GM12878 (cell line): ENCODE measurements at regions not wholly inside any gene's neighbourhood (a gene's known extent, or its start where the extent isn't known, plus 50 kb on each side); places are given as distances from the start of the nearest gene placed in this dataset.

Experiments
- ATAC-seq: fragments of 200-7000 bp; cut with Tn5 transposase; 3 replicates; pipeline ENCODE4 v1.9.1; 2020; ENCODE audit warnings: mild to moderate bottlenecking, moderate library complexity
- BruUV-seq: library from RNA; stranded (reverse); fragments of 400-500 nt; replicated peaks from 2 replicates; lab custom pipeline; 2021; lab: Mats Ljungman, UMichigan
- CTCF ChIA-PET: fragments of 300-600 bp; sonication (Branson Sonifier 250); formaldehyde crosslinking; extraction: SDS; loops from one replicate; lab custom pipeline; 2021; ENCODE audit warnings: inconsistent platforms; lab: Yijun Ruan, JAX
- POLR2A ChIA-PET: fragments of 350-600 bp; formaldehyde crosslinking; extraction: SDS; loops from one replicate; lab custom pipeline; 2021; ENCODE audit warnings: inconsistent platforms; lab: Charles Lee
- RAD21 ChIA-PET: fragments of 300-600 bp; sonication (Branson Sonifier 250); formaldehyde crosslinking; loops from one replicate; lab custom pipeline; 2023; ENCODE audit warnings: antibody characterized with exemption; ENCODE audit not compliant: unreplicated experiment; lab: Charles Lee
- SMC1A ChIA-PET: fragments of 300-600 bp; sonication (Branson Sonifier 250); formaldehyde crosslinking; loops from one replicate; lab custom pipeline; 2023; ENCODE audit not compliant: unreplicated experiment, uncharacterized antibody; lab: Charles Lee
- DNase-seq: peaks from one replicate; pipeline ENCODE4 v3.0.0-alpha.2; 2011; ENCODE audit warnings: low read depth, low spot score
- FAIRE-seq: peaks from 3 replicates; lab custom pipeline; 2011; peaks lifted over from hg19 to GRCh38; lab: Jason Lieb, UNC
- H2AFZ ChIP-seq: 2 replicates; pipeline ENCODE4 v1.6.0; 2011; ENCODE audit warnings: low read depth, low read length, control low read depth; ENCODE audit not compliant: control insufficient read depth
- H3K27ac ChIP-seq: 2 replicates; pipeline ENCODE4 v1.5.1; 2011; ENCODE audit warnings: control low read depth; ENCODE audit not compliant: control insufficient read depth, insufficient read depth
- H3K27me3 ChIP-seq, 2 experiments: replicated peaks in 1 of 2; 2 replicates each; pipeline versions ENCODE4 v1.6.0 to v1.6.1; 2011; ENCODE audit warnings: low read length in 1 of 2; ENCODE audit not compliant: control insufficient read depth in 2 of 2, insufficient read depth in 2 of 2
- H3K36me3 ChIP-seq, 2 experiments: 2 replicates each; pipeline ENCODE4 v1.5.1; 2011; ENCODE audit warnings: low read length in 1 of 2; ENCODE audit not compliant: control insufficient read depth in 2 of 2, insufficient read depth in 2 of 2
- H3K4me1 ChIP-seq: 2 replicates; pipeline ENCODE4 v1.6.1; 2011; ENCODE audit warnings: mild to moderate bottlenecking, low read length, moderate library complexity, mixed read lengths; ENCODE audit not compliant: control insufficient read depth, insufficient read depth
- H3K4me2 ChIP-seq: 2 replicates; pipeline ENCODE4 v1.6.0; 2011; ENCODE audit warnings: control low read depth; ENCODE audit not compliant: control insufficient read depth, insufficient read depth
- H3K4me3 ChIP-seq: fragments of 200-600 bp; sonication (generic); 2 replicates; pipeline ENCODE4 v1.5.1; 2016
- H3K79me2 ChIP-seq: 2 replicates; pipeline ENCODE4 v1.6.0; 2011; ENCODE audit warnings: low read length; ENCODE audit not compliant: control insufficient read depth, insufficient read depth
- H3K9ac ChIP-seq: 2 replicates; pipeline ENCODE4 v1.8.0; 2011; ENCODE audit warnings: low read length, control low read depth, mixed read lengths; ENCODE audit not compliant: control insufficient read depth, insufficient read depth
- H3K9me3 ChIP-seq: replicated peaks from 3 replicates; pipeline ENCODE4 v1.5.1; 2011; ENCODE audit warnings: mild to moderate bottlenecking, low read length; ENCODE audit not compliant: control insufficient read depth, insufficient read depth
- H4K20me1 ChIP-seq: 2 replicates; pipeline ENCODE4 v1.6.0; 2011; ENCODE audit not compliant: control insufficient read depth, insufficient read depth
- ASH2L ChIP-seq: fragments of 300-600, 200-600 bp; sonication (generic); IDR thresholded peaks from 2 replicates; pipeline ENCODE4 v1.6.1; 2017; ENCODE audit warnings: low read depth, mild to moderate bottlenecking, borderline replicate concordance
- ATF2 ChIP-seq: IDR thresholded peaks from 2 replicates; pipeline ENCODE4 v1.6.1; 2012; ENCODE audit warnings: low read length, inconsistent platforms
- BCL3 ChIP-seq: IDR thresholded peaks from 2 replicates; pipeline ENCODE4 v1.6.1; 2011; ENCODE audit warnings: borderline replicate concordance, low read depth, mild to moderate bottlenecking, moderate library complexity, low read length; ENCODE audit not compliant: insufficient read depth, poor library complexity, severe bottlenecking
- BMI1 ChIP-seq: fragments of 450-650 bp; IDR thresholded peaks from 2 replicates; pipeline ENCODE4 v1.6.1; 2016; ENCODE audit warnings: mild to moderate bottlenecking, moderate library complexity, borderline replicate concordance
- E4F1 ChIP-seq: fragments of 450-650 bp; IDR thresholded peaks from 2 replicates; pipeline ENCODE4 v1.6.1; 2018; ENCODE audit warnings: borderline replicate concordance, mild to moderate bottlenecking; ENCODE audit not compliant: partially characterized antibody
- FOXK2 ChIP-seq: fragments of 450-650 bp; IDR thresholded peaks from 2 replicates; pipeline ENCODE4 v1.6.1; 2017; ENCODE audit warnings: mild to moderate bottlenecking, moderate library complexity
- MTA3 ChIP-seq: IDR thresholded peaks from 2 replicates; pipeline ENCODE4 v1.6.1; 2012; ENCODE audit warnings: low read length, inconsistent platforms, borderline replicate concordance
- NFYA ChIP-seq: IDR thresholded peaks from 2 replicates; pipeline ENCODE4 v1.6.1; 2011; ENCODE audit warnings: low read depth, mild to moderate bottlenecking, low read length, improper control_type of control experiment, borderline replicate concordance
- PAX5 ChIP-seq: IDR thresholded peaks from 2 replicates; pipeline ENCODE4 v1.6.1; 2011; ENCODE audit warnings: low read depth, low read length, borderline replicate concordance
- PRDM15 ChIP-seq: fragments of 450-650 bp; formaldehyde crosslinking; IDR thresholded peaks from 2 replicates; pipeline ENCODE4 v1.4.0; 2020; ENCODE audit warnings: mild to moderate bottlenecking, moderate library complexity
- RAD51 ChIP-seq: fragments of 450-650 bp; IDR thresholded peaks from 2 replicates; pipeline ENCODE4 v1.6.1; 2016; ENCODE audit warnings: moderate library complexity, mild to moderate bottlenecking, inconsistent platforms
- SMAD5 ChIP-seq: IDR thresholded peaks from 2 replicates; pipeline ENCODE4 v1.6.1; 2016; ENCODE audit warnings: antibody characterized with exemption, low read depth
- STAT3 ChIP-seq: IDR thresholded peaks from 2 replicates; pipeline ENCODE4 v1.6.1; 2011; ENCODE audit warnings: low read depth, low read length, improper control_type of control experiment
- SUZ12 ChIP-seq: fragments of 200-600 bp; sonication (generic); IDR thresholded peaks from one replicate; pipeline ENCODE4 v1.6.1; 2018; ENCODE audit warnings: antibody characterized with exemption, mild to moderate bottlenecking; ENCODE audit not compliant: unreplicated experiment
- ZNF24 ChIP-seq: fragments of 450-650 bp; IDR thresholded peaks from 2 replicates; pipeline ENCODE4 v1.6.1; 2017; ENCODE audit warnings: antibody characterized with exemption, mild to moderate bottlenecking
- WGBS: methylation state at CpG from one replicate; pipeline ENCODE4 v1.1.6; 2016; ENCODE audit warnings: low lambda C conversion rate; ENCODE audit not compliant: insufficient replicate concordance, insufficient coverage; ENCODE audit errors: missing lambda C conversion rate; 5-methylcytosine and 5-hydroxymethylcytosine counted together
- in situ Hi-C: fragments of 300-500 bp; cut with MboI; formaldehyde crosslinking; loops from 9 replicates; pipeline ENCODE4 v1.14.3; 2018; ENCODE audit warnings: mixed read lengths
- intact Hi-C: fragments of 100-400 bp; cut with micrococcal nuclease; formaldehyde crosslinking; loops from one replicate; pipeline ENCODE4 v1.14.2; 2022; ENCODE audit not compliant: unreplicated experiment

- Histone ChIP-seq H3K9me3 (no peaks in the 10 kb centered on the region; the same call in 2 of the 3 replicates), H3K9ac (no peak overlapping the region)
- DNase-seq = no peak
- TF ChIP-seq RAD51 (no peak), SMAD5 (no peak), MTA3 (no peak), NFYA (no peak), BCL3 (no peak), STAT3 (no peak), ASH2L (no peak), PRDM15 (CRISPR knock-in tag) (no peak), BMI1 (no peak), ATF2 (no peak), E4F1 (no peak), ZNF24 (no peak), SUZ12 (no peak), FOXK2 (no peak), PAX5 (no peak)
- TF ChIP-seq, all 136 proteins: peak for 0
- H3K27me3 ChIP-seq = no peaks in the 10 kb centered on the region
- H3K27ac ChIP-seq = no peak overlapping the region
- no peaks in the 10 kb centered on the region for H3K36me3 ChIP-seq
- 25% methylated on average over 13 of the region's 13 CpGs for WGBS
- ChIA-PET SMC1A (no interaction called here), POLR2A (no interaction called here), RAD21 (no interaction called here), CTCF (no interaction called here)
- no peak for FAIRE-seq
- H3K4me3 ChIP-seq = no peak overlapping the region
- in situ Hi-C loops = no loop called here
- intact Hi-C loops = no loop called here
- no peaks in the 10 kb centered on the region for H3K4me1 ChIP-seq
- no peaks in the 10 kb centered on the region for H3K79me2 ChIP-seq
- no peak overlapping the region for H2AFZ ChIP-seq
- BruUV-seq = no TSS peak
- no peak for ATAC-seq
- H3K4me2 ChIP-seq = no peak overlapping the region
- no peaks in the 10 kb centered on the region for H4K20me1 ChIP-seq
These were observed 576.5 kb downstream of the KCNJ18 start for GRCh38 chr17:22268912-22269220.
